GM10266 (cell line): ENCODE measurements at regions not wholly inside any gene's neighbourhood (a gene's known extent, or its start where the extent isn't known, plus 50 kb on each side); places are given as distances from the start of the nearest gene placed in this dataset.

ENCODE experiments used
- DNase-seq: peaks from one replicate; pipeline ENCODE4 v3.0.0; 2012; ENCODE audit errors: extremely low spot score
- TF ChIP-seq, protein P1 (sequence below): IDR thresholded peaks from 2 replicates; pipeline ENCODE4 v1.5.1; 2012; ENCODE audit warnings: mild to moderate bottlenecking, low read depth; ENCODE audit not compliant: control insufficient read depth, insufficient read depth; ENCODE audit errors: missing control alignments

DNA sequence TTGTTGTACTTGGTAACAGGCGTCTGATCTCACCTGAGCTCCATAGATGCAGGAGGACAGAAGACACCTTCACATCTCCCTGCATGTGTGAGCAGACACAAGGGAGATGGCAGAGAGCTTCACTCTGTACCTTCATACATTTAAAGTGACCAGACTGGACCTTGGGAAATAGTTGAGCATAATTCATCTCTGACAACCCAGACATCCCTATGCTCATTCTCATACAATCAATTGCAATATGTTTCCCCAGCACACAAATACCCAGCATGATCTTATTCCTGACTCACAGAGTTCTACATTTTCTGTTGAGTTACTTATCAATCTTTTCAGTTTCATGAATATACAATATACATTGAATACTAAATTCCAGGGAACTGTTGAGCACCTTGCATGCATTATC is 488.2 kb upstream of the API5 start:
- TF ChIP-seq, protein P1, sequence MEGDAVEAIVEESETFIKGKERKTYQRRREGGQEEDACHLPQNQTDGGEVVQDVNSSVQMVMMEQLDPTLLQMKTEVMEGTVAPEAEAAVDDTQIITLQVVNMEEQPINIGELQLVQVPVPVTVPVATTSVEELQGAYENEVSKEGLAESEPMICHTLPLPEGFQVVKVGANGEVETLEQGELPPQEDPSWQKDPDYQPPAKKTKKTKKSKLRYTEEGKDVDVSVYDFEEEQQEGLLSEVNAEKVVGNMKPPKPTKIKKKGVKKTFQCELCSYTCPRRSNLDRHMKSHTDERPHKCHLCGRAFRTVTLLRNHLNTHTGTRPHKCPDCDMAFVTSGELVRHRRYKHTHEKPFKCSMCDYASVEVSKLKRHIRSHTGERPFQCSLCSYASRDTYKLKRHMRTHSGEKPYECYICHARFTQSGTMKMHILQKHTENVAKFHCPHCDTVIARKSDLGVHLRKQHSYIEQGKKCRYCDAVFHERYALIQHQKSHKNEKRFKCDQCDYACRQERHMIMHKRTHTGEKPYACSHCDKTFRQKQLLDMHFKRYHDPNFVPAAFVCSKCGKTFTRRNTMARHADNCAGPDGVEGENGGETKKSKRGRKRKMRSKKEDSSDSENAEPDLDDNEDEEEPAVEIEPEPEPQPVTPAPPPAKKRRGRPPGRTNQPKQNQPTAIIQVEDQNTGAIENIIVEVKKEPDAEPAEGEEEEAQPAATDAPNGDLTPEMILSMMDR = no peak
- DNase-seq = no peak

DNA sequence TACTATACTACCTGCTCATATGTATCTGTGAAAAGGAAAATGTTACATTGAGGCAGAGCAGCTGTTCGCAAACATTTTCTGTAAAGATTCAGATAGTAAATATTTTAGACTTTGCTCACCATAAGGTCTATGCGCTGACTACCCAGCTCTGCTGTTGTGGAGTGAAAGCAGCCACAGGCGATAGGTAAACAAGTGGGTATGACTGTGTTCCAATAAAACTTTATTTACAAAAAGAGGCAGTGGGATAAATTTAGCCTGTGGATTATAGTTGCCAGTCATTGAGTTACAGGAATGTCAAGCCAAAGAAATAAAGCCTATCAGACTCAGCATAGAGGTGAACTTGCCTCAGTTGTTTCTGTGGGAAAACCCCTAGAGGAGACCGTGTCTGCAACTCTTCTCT is 487.7 kb upstream of the API5 start:
- DNase-seq = no peak
- TF ChIP-seq, protein P1 = no peak

DNA sequence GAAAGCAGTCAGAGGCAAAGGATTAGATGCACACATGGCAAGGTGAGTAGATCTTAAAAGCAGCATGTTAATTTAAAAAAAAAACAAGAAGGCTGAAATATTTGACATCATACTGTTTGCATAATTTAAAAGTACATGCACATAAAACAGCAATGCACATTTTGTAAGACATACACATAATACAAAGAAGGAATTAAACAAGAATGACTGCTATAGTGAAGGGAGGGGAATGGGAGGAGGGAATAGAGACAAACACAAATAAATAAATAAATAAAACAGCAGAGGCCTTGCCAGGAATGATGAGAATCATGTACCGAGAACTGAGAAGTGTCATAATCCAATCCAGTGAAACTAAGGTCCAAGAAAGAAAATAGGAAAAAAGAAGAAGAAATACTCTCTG is 486.2 kb upstream of the API5 start:
- TF ChIP-seq, protein P1 = no peak
- DNase-seq = no peak

DNA sequence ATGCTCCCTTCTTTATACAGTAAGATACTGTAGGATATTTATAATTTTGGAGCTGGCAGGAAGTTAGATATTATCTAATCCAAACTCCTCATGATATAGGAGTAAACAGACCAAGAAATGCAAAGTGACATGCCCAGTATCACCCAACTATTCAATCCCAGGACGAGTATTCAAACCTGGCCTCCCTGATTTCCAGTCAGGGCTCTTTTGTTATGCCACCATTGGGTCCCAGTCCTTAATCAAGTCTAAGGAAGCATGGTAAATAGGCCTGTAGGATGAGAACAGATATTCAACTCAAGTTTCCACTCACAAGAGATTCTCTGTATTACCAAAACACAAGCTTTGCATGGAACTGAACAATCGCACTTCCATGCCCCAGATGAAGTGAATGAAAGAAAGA is 484.0 kb upstream of the API5 start:
- DNase-seq = no peak
- TF ChIP-seq, protein P1 = no peak

DNA sequence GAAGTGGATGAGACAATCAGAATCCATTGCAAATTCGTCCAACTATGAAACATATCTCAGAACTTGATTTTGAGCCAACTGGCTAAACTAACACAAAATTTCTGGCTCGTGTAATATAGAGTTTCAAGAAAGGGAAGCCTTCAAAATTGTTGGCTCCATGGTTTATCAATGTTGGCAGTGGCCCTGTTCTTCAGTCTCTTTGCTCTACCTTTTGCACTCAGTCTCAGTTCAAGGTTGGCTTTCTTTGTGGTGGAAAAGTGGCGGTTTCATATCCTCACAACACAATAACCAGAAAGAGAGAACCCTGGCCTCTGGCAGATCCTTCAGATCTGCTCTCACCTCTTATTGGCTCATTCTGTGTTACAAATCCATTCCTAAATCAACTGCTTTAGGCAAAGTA is 473.8 kb upstream of the API5 start:
- TF ChIP-seq, protein P1 = no peak

DNA sequence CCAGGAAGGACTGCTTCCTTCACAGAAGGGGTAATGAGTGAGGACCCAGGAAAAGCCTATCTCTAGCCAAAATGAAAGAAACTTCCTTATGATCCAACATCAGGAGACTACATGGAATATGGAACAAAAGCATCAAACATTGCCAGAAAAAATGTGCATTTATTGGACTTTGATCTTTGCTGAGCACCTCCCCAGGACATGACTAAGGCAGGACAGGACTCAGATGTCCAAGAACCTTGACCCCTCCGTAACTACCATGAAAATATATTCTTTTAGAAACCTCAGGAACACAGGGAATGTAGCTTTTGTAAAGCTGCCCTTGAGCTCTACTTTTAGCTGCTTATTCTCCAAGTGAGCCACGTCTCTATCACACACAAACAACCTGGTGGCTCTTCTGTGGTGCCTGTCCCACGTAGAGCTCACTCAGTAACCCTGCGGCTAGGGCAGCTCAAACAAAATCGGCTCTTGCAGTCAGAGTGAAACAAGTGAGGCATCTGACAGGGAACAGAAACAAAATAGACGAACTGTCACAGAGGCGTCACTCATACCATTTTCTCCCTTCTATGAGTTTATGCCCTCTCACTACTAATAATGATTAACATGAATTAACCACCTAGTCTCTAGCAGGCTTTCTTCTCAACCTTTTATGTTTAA is 471.5 kb upstream of the API5 start:
- TF ChIP-seq, protein P1 = no peak
- no peak for DNase-seq

More for the DNA sequence above, 473.8 kb upstream of the API5 start:
- no peak for DNase-seq

DNA sequence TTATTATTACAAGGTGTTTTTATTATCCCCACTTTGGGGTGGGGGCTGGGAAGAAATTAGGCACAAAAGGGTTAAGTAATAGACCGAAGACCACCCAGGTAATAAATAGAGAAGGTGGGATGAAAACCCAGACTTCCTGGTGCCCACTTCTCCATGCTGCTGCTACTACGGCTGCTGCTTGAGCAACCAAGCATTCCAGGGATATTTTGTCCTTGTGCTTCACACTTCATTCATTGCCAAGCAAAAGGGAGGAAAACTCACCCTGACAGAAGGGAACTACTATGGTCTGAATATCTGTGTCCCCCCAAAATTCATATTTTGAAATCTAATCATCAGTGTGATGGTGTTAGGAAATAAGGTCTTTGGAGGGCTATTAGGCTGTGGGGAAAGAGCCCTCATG is 470.9 kb upstream of the API5 start:
- DNase-seq = no peak
- TF ChIP-seq, protein P1 = no peak
